GM10248 (cell line): ENCODE measurements at regions not wholly inside any gene's neighbourhood (a gene's known extent, or its start where the extent isn't known, plus 50 kb on each side); places are given as distances from the start of the nearest gene placed in this dataset.

ENCODE experiments used
- CTCF ChIA-PET: fragments of 300-600 bp; sonication (Branson Sonifier 250); formaldehyde crosslinking; extraction: SDS; loops from one replicate; lab custom pipeline; 2021; ENCODE audit warnings: antibody characterized with exemption; lab: Yijun Ruan, JAX
- POLR2A ChIA-PET: fragments of 350-650 bp; sonication (Branson Sonifier 250); formaldehyde crosslinking; extraction: SDS; loops from one replicate; lab custom pipeline; 2020; ENCODE audit warnings: antibody characterized with exemption; lab: Yijun Ruan, JAX
- DNase-seq: peaks from one replicate; pipeline ENCODE4 v3.0.0; 2012; ENCODE audit errors: extremely low spot score
- TF ChIP-seq, protein P1 (sequence below): IDR thresholded peaks from 2 replicates; pipeline ENCODE4 v1.5.1; 2012; ENCODE audit warnings: mild to moderate bottlenecking, low read depth; ENCODE audit errors: extremely low read depth, missing control alignments, control extremely low read depth

DNA sequence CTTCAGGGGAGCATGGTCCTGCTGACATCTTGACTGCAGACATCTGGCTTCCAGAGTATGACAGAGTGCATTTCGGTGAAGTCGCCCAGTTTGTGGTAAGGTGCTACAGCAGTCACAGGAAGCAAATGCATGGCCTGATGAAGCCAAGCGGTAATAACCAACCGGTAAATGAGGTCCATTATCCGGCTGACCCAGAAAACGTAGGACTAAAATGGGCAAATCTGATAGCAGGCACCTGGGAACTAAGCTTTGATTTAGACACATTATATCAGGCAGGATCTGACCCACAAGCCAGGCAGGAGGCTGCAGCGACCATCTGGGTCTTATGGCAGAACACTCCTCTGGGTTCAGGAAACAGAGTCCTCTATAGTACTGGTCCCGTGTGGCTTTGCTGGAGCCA lies 454.6 kb downstream of the GADD45G start:
- TF ChIP-seq, protein P1, sequence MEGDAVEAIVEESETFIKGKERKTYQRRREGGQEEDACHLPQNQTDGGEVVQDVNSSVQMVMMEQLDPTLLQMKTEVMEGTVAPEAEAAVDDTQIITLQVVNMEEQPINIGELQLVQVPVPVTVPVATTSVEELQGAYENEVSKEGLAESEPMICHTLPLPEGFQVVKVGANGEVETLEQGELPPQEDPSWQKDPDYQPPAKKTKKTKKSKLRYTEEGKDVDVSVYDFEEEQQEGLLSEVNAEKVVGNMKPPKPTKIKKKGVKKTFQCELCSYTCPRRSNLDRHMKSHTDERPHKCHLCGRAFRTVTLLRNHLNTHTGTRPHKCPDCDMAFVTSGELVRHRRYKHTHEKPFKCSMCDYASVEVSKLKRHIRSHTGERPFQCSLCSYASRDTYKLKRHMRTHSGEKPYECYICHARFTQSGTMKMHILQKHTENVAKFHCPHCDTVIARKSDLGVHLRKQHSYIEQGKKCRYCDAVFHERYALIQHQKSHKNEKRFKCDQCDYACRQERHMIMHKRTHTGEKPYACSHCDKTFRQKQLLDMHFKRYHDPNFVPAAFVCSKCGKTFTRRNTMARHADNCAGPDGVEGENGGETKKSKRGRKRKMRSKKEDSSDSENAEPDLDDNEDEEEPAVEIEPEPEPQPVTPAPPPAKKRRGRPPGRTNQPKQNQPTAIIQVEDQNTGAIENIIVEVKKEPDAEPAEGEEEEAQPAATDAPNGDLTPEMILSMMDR: no peak
- POLR2A ChIA-PET: no interaction called here
- no peak for DNase-seq
- CTCF ChIA-PET: interaction anchor here (1.4 kb wide), 1 partner anchor 11 kb away, joined by 3 read pairs; no protein-coding TSS in a partner anchor

DNA sequence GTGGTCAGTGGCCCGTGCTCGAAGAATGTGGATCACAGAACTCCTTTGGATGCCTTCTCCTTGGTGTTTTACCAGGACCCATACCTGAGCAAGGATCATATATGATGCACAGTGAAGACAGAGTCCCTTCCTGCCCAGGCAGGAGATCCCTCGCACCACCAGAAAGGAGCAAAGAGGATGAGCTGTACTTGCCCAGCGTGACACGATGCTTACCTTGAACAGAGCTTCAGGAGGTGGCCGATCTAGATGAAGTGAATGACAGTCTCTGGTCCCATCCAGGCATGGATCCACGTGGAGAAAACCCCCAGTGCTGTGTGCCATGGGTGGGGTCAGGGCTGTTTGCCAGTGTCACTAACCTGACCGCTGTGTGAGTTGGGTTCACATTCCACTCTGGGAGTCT lies 455.4 kb downstream of the GADD45G start:
- ChIA-PET CTCF (interaction anchor here (1.1 to 1.6 kb wide), 3 partner anchors 10 to 457 kb away, joined by 3 to 5 read pairs (median 3); no protein-coding TSS in a partner anchor), POLR2A (interaction anchor here (0.7 kb wide), 1 partner anchor 250 kb away, joined by 3 read pairs; no protein-coding TSS in a partner anchor)
- TF ChIP-seq, protein P1: no peak
- DNase-seq: no peak

DNA sequence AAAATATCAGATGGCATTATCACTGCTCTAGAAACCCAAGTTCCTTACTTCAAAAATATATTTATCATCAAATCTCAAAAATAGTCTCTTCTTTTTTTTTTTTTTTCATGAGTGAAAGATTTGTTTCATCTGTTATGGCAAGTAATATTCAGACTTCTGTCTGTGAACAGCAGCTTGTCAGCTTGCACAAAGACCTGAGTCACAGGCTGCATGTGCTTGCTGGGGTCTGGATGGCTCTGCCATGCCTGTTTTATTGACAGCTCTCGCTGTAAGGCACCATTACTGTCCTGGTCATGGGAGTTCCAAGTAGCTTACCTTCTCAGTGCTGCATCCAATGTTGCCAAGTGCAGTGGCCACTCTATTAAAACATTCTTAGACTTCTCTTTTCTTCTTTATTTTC lies 456.4 kb downstream of the GADD45G start:
- DNase-seq: no peak
- ChIA-PET POLR2A (interaction anchor here (0.6 kb wide), 1 partner anchor 457 kb away, joined by 3 read pairs; the partner anchor contains the start of gene GADD45G), CTCF (interaction anchor here (1.6 kb wide), 2 partner anchors 8 to 13 kb away, joined by 3 to 5 read pairs; no protein-coding TSS in a partner anchor)
- TF ChIP-seq, protein P1: no peak

DNA sequence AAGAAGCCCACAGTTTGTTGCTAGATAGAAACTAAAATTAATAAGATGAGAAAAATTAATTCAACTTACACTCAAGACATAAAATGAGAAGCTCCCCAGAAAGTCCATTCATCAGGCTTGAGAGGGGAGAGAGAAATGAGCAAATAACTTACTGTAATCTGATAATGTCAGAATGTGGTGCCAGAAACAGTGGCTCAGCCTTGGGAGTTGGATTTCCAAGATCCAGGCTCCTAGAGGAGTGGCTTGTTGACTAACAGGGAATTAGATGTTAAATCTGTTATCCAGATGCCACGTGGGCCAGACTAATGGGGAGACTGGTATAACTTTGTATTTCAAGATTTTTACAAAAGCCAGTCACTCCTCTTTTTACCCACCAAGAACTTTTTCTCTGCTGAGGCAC lies 458.2 kb downstream of the GADD45G start:
- ChIA-PET CTCF (no interaction called here), POLR2A (no interaction called here)
- no peak for DNase-seq
- TF ChIP-seq, protein P1: no peak

DNA sequence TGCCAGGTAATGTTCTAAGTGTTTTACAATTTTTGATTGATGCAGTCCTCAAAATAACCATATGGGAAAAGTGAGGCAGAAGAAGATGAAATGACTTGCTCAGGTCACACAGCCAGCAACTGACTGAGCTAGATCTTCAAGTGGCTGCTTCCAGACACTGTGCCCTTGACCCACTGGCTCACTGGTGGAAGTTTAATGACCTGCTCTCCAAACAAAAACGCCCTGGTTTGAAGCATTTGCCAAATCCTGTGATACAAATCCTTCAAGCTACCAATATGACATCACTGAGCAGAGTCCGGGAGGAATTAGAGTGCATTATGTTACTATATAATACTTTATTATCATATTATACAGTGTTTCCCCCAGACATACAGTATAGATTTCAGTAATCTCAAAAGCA lies 459.4 kb downstream of the GADD45G start:
- ChIA-PET POLR2A (no interaction called here), CTCF (no interaction called here)
- DNase-seq: no peak
- TF ChIP-seq, protein P1: no peak

DNA sequence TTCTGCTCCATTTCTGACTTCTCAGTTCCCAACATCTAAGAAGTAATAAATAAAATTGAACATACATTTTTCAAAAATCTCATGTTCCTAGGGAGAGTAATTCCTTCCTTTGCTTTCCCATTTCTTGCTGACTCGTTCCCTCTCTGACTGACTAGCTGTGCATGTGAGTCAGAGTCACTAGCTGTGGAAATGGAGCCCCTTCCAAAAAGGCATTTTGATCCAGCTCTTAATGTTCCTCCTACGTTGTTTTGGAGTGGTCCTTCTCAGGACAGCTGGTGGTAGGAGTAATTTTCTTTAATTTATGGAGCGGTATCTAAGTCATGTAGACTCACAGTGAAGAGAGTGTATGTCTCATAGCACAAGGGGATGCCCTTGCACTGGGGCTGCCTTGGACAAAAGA lies 460.2 kb downstream of the GADD45G start:
- TF ChIP-seq, protein P1: no peak
- no peak for DNase-seq
- CTCF ChIA-PET: no interaction called here
- POLR2A ChIA-PET: no interaction called here
